Smooth muscle cell (in vitro differentiated cells): ENCODE measurements at regions not wholly inside any gene's neighbourhood (a gene's known extent, or its start where the extent isn't known, plus 50 kb on each side); places are given as distances from the start of the nearest gene placed in this dataset.

Source experiments
- DNase-seq: peaks from one replicate; lab custom pipeline; 2025; ENCODE audit not compliant: unreplicated experiment; lab: John Stamatoyannopoulos, UW
- H2AFZ ChIP-seq: fragments of 200-600 bp; sonication (generic); 2 replicates; pipeline ENCODE4 v1.6.0; 2016; ENCODE audit warnings: antibody characterized with exemption, low read depth, mild to moderate bottlenecking
- H3F3A ChIP-seq: fragments of 200-600 bp; sonication (generic); 2 replicates; pipeline ENCODE4 v1.6.0; 2017; ENCODE audit warnings: antibody characterized with exemption, low read depth
- H3K27ac ChIP-seq: fragments of 200-600 bp; sonication (generic); 2 replicates; pipeline ENCODE4 v1.5.1; 2016; ENCODE audit warnings: low read depth, mild to moderate bottlenecking
- H3K27me3 ChIP-seq: fragments of 200-600 bp; sonication (generic); 2 replicates; pipeline ENCODE4 v1.6.1; 2016; ENCODE audit warnings: low read depth, mild to moderate bottlenecking
- H3K36me3 ChIP-seq: fragments of 200-600 bp; sonication (generic); 2 replicates; pipeline ENCODE4 v1.5.1; 2016; ENCODE audit warnings: low read depth
- H3K4me1 ChIP-seq: fragments of 200-600 bp; sonication (generic); 2 replicates; pipeline ENCODE4 v1.5.1; 2016; ENCODE audit warnings: low read depth
- H3K4me2 ChIP-seq: fragments of 200-600 bp; sonication (generic); 2 replicates; pipeline ENCODE4 v1.6.0; 2016; ENCODE audit warnings: mild to moderate bottlenecking
- H3K4me3 ChIP-seq: fragments of 200-600 bp; sonication (generic); 2 replicates; pipeline ENCODE4 v1.5.1; 2016; ENCODE audit warnings: mild to moderate bottlenecking
- H3K79me2 ChIP-seq: fragments of 200-600 bp; sonication (generic); 2 replicates; pipeline ENCODE4 v1.6.0; 2016; ENCODE audit warnings: low read depth, mild to moderate bottlenecking
- H3K9ac ChIP-seq: fragments of 200-600 bp; sonication (generic); 2 replicates; pipeline ENCODE4 v1.6.0; 2016; ENCODE audit warnings: low read depth
- H3K9me3 ChIP-seq: fragments of 200-600 bp; sonication (generic); replicated peaks from 2 replicates; pipeline ENCODE4 v1.5.1; 2016; ENCODE audit warnings: low read depth
- H4K20me1 ChIP-seq: fragments of 200-600 bp; sonication (generic); 2 replicates; pipeline ENCODE4 v1.6.0; 2016; ENCODE audit warnings: low read depth
- WGBS: methylation state at CpG from one replicate; pipeline ENCODE4 v1.1.7; 2016; ENCODE audit warnings: low lambda C conversion rate; 5-methylcytosine and 5-hydroxymethylcytosine counted together
- TF ChIP-seq, protein P1 (sequence below): fragments of 200-600 bp; sonication (generic); IDR thresholded peaks from 2 replicates; pipeline ENCODE4 v1.5.1; 2017; ENCODE audit warnings: borderline replicate concordance, mild to moderate bottlenecking, antibody characterized with exemption; ENCODE audit not compliant: insufficient read depth, poor library complexity, severe bottlenecking

GRCh38 chr4:170657761-170658160 lies 568.0 kb upstream of the AADAT start:
- Histone ChIP-seq H3K9ac (no peak overlapping the region), H3K4me1 (no peaks in the 10 kb centered on the region), H4K20me1 (no peaks in the 10 kb centered on the region), H3K36me3 (no peaks in the 10 kb centered on the region), H3K4me3 (no peak overlapping the region), H2AFZ (no peak overlapping the region), H3K27me3 (no peaks in the 10 kb centered on the region), H3F3A (no peaks in the 10 kb centered on the region), H3K9me3 (no peaks in the 10 kb centered on the region), H3K4me2 (no peak overlapping the region), H3K79me2 (no peaks in the 10 kb centered on the region), H3K27ac (no peak overlapping the region)
- 47% methylated on average over 2 of the region's 2 CpGs for WGBS
- DNase-seq = no peak
- TF ChIP-seq, protein P1, sequence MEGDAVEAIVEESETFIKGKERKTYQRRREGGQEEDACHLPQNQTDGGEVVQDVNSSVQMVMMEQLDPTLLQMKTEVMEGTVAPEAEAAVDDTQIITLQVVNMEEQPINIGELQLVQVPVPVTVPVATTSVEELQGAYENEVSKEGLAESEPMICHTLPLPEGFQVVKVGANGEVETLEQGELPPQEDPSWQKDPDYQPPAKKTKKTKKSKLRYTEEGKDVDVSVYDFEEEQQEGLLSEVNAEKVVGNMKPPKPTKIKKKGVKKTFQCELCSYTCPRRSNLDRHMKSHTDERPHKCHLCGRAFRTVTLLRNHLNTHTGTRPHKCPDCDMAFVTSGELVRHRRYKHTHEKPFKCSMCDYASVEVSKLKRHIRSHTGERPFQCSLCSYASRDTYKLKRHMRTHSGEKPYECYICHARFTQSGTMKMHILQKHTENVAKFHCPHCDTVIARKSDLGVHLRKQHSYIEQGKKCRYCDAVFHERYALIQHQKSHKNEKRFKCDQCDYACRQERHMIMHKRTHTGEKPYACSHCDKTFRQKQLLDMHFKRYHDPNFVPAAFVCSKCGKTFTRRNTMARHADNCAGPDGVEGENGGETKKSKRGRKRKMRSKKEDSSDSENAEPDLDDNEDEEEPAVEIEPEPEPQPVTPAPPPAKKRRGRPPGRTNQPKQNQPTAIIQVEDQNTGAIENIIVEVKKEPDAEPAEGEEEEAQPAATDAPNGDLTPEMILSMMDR = no peak

GRCh38 chr4:170656506-170656905 lies 566.8 kb upstream of the AADAT start:
- 50% methylated on average over 2 of the region's 2 CpGs for WGBS
- Histone ChIP-seq H3K4me1 (no peaks in the 10 kb centered on the region), H3K36me3 (no peaks in the 10 kb centered on the region), H3K27me3 (no peaks in the 10 kb centered on the region), H3F3A (peaks cover 7% of the 10 kb centered on the region), H3K4me2 (no peak overlapping the region), H3K79me2 (no peaks in the 10 kb centered on the region), H3K9me3 (no peaks in the 10 kb centered on the region), H3K4me3 (no peak overlapping the region), H4K20me1 (no peaks in the 10 kb centered on the region), H2AFZ (no peak overlapping the region), H3K27ac (no peak overlapping the region), H3K9ac (no peak overlapping the region)
- TF ChIP-seq, protein P1 = no peak
- DNase-seq = no peak

DNA sequence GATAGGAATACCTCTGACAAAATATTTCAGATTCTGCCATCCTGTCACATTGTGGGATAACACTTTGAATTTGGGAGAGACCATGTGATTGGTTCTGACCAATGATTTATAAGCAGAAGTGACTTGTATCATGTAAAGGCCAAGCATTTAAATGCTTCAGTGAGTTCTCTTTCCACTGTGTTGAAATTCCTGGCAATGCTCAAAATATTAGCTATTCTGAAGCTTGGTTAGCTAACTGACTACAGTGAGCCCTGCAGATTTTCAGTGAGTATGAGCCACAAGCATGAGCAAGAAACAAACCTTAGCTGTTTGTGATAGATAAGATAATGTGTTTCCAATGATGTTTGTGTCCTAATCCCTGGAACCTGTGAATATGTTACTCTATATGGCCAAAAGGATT lies 562.8 kb upstream of the AADAT start:
- DNase-seq = no peak
- TF ChIP-seq, protein P1 = no peak
- Histone ChIP-seq H3K4me2 (peak overlapping the region; percentile 43), H3K27ac (peak overlapping the region; percentile 82), H3K79me2 (no peaks in the 10 kb centered on the region), H4K20me1 (no peaks in the 10 kb centered on the region), H3F3A (peaks cover 7% of the 10 kb centered on the region), H3K9me3 (no peaks in the 10 kb centered on the region), H3K27me3 (no peaks in the 10 kb centered on the region), H3K9ac (no peak overlapping the region), H3K4me3 (no peak overlapping the region), H2AFZ (no peak overlapping the region), H3K4me1 (no peaks in the 10 kb centered on the region), H3K36me3 (no peaks in the 10 kb centered on the region)

- no peaks in the 10 kb centered on the region for H3K4me1 ChIP-seq
These were observed 562.0 kb upstream of the AADAT start for GRCh38 chr4:170651786-170652185.

More at GRCh38 chr4:170651786-170652185, 562.0 kb upstream of the AADAT start:
- Histone ChIP-seq H4K20me1 (no peaks in the 10 kb centered on the region), H3K36me3 (no peaks in the 10 kb centered on the region), H2AFZ (no peak overlapping the region), H3K9me3 (no peaks in the 10 kb centered on the region), H3K4me3 (no peak overlapping the region), H3K27me3 (no peaks in the 10 kb centered on the region), H3K9ac (no peak overlapping the region), H3K27ac (peak overlapping the region; percentile 82), H3K79me2 (no peaks in the 10 kb centered on the region), H3F3A (peaks cover 7% of the 10 kb centered on the region), H3K4me2 (peak overlapping the region; percentile 43)
- TF ChIP-seq, protein P1 = no peak
- WGBS = 26% methylated on average over 1 of the region's 1 CpG
- no peak for DNase-seq
